Amniotic stem cell (primary cell): ENCODE measurements at regions not wholly inside any gene's neighbourhood (a gene's known extent, or its start where the extent isn't known, plus 50 kb on each side); places are given as distances from the start of the nearest gene placed in this dataset.
"Not testable (repeated sequence)": the region's sequence is repeated elsewhere in the genome, so short reads cannot be mapped to it uniquely, and the experiment has no call there.

ENCODE experiments used
- DNase-seq: peaks from one replicate; lab custom pipeline; 2025; lab: John Stamatoyannopoulos, UW

- no peak for DNase-seq
These were observed 194.4 kb downstream of the TAF11L14 start for GRCh38 chr5:17828681-17829080.

- no peak for DNase-seq
These were observed 195.2 kb downstream of the TAF11L14 start for GRCh38 chr5:17829456-17829855.

DNA sequence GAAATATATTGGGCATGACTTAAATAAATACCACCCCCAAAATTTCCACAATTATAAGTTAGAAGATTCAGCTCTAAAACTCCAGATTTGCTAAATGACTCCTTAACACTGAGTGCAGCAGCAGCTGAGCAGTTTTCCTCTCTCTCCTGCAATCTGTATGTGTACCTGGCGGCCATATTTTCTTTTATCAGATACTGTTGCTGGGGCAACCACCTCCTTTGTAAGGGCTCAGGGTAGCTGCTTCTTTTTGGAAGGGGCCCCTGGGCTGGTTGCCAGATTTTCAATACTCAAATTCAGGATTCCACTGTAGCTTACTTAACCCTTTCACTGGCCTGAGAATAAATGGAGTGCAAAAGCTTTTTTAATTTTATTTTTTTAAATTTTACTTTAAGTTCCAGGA lies 197.0 kb downstream of the TAF11L14 start:
- no peak for DNase-seq

GRCh38 chr5:17832949-17833745 lies 198.9 kb downstream of the TAF11L14 start:
- no peak for DNase-seq

DNA sequence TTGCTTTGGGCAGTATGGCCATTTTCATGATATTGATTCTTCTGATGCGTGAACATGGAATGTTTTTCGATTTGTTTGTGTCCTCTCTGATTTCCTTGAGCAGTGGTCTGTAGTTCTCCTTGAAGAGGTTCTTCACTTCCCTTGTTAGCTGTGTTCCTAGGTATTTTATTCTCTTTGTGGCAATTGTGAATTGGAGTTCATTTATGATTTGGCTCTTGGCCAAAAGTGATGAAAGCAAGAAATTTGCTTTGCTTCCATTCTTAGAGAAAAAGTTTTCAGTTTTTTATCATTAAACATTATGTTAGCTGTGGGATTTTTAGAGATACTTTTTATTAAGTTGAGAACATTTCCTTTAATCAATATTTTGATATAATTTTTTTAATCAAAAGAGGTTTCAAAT lies 203.5 kb downstream of the TAF11L14 start:
- no peak for DNase-seq

- DNase-seq, result no peak
These were observed 204.2 kb downstream of the TAF11L14 start for GRCh38 chr5:17838469-17838868.

DNA sequence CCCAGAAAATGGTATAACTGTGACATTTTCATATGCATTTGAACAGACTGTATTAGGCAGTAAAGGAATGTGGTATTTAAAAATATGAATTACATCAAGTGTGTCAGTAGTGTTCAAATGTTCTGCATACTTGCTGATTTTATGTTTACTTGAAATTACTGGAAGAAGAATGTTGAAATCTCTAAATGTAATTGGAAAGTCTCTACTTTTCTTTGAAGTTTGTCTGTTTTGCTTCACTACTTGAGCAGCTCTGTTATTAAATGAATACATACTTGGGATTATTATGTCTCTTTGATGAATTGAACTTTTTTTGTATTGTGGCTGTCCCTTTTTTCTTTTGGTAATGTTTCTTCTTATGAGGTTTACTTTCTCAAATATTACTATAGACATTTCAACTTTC lies 205.6 kb downstream of the TAF11L14 start:
- DNase-seq, result no peak

DNA sequence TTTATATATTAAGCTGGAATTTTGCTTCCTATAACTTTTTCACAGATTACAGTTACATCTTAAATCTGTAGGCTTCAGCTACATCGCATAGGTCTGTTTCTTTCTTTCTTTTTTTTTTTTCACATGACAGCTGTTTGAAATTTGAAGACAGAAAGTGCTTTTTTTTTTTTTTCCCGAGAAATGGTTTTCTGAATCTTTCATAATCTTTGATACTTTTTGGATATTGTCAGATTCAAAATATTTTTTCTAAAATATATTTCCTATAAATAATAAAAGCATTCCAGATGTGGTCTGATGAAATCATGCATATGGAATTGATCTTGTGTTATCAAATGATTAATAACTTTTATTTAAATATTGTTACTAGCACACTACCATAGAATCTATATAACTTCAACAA lies 212.2 kb downstream of the TAF11L14 start:
- DNase-seq, result no peak

- DNase-seq, result no peak
These were observed 213.0 kb downstream of the TAF11L14 start for GRCh38 chr5:17847286-17847685.

DNA sequence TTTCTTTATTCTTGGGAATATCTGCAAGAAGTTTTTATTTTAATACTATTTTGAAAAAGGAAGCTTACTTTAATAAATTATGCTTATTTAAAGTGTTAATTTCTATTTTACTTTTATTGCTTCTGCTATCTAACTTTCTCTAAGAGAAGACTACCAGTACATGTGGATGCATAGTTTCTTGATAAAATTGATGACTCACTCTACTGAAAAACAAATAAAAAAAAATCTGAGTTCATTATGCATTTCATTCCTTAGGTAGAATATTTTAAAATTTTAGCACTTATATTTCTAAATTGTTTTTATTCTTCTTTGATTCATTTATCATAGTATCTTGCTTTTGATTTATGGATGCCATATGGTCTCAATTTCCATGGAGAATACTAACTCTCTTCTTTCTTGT lies 217.9 kb downstream of the TAF11L14 start:
- DNase-seq, result no peak

GRCh38 chr5:17852740-17853139 lies 218.5 kb downstream of the TAF11L14 start:
- DNase-seq, result no peak

DNA sequence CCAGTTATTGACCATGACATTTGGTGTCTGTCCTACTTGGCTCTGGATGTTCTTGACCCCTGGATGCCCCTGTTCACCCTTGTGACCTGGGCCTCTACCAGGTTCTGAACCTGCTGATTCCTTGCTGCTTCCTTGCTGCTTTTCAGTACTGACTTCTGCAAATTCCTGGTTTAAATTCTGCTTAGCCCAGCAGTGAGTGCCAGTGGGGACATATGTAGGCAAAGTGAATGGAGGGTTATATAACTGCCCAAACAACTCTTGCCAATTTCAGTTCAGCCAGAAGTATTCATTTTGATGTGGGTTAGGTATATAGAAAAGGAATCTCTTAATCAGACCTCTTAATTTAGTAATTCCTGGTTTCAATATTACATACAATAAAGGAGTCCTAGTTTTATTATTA lies 220.6 kb downstream of the TAF11L14 start:
- DNase-seq, result no peak

DNA sequence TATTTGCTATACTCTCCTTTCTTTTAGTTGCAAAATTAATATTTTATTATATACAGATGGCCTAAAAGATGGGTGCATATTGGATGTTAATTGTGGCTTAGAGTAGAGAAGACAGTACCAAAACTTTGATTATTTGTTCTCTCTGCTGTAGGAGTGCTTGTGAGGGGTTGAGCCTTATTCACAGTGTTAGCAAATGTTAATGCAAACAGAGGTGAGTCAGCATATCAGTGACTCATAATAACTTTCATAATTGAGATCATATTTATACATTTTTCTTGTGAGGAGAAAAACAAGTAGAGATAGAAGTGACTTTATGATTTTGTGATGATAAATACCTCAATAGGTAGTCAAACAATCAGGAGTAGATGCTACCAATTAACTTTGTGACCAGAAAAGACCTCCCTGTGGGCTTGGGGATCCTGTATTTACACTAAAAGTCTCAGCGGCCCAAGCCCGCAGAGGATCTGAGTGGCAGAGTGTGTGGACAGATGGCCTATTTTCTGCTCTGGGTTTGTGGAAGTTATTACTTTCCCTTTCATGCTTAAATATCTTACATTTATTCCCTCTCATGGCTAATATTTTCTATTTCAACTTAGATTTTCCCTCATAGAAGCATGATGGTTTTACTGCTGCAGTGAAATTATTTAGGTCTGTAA lies 226.5 kb downstream of the TAF11L14 start:
- DNase-seq, result no peak

DNA sequence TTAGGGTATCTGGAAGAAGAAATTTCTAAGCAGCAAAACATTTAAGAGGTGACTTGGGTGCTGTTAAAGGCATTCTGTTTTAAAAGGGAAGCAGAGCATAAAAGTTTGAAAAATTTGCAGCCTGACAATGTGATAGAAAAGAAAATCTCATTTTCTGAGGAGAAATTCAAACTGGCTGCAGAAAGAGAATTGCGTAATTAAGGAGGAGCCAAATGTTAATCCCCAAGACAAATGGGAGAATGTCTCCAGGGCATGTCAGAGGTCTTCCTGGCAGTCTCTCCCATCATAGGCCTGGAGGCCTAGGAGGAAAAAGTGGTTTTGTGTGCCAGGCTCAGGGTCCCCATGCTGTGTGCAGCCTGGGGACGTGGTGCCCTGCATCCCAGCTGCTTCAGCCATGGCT lies 230.6 kb downstream of the TAF11L14 start:
- DNase-seq, result not testable (repeated sequence)

DNA sequence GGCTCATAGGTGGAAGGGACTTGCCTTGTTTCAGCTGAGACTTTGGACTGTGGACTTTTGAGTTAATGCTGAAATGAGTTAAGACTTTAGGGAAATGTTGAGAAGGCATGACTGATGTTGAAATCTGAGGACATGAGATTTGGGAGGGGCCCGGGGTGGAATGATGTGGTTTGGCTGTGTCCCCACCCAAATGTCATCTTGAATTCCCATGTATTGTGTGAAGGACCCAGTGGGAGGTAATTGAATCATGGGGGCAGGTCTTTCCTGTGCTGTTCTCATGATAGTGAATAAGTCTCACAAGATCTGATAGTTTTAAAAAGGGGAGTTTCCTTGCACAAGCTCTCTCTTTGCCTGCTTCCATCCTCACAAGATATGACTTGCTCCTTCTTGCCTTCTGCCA lies 231.7 kb downstream of the TAF11L14 start:
- not testable (repeated sequence) for DNase-seq

GRCh38 chr5:17872204-17872603 lies 237.9 kb downstream of the TAF11L14 start:
- DNase-seq, result no peak

DNA sequence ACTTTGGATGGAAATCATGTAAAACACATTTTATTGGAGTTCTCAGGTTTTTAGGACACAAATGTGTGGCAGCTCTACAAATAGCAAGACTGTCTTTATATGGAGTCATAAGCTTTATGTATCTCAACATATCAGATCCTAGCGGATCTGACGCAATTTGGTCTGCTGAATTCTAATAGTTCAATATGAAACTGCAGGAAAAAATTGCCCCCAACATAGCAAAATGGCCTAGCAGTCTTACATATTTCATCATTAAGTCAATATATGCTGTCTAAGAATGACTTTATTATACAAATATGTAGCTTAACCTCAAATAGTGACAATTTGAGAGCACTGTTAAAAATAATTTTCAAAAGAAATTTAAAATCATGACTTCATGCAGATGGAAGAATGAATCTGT lies 244.3 kb downstream of the TAF11L14 start:
- no peak for DNase-seq

DNA sequence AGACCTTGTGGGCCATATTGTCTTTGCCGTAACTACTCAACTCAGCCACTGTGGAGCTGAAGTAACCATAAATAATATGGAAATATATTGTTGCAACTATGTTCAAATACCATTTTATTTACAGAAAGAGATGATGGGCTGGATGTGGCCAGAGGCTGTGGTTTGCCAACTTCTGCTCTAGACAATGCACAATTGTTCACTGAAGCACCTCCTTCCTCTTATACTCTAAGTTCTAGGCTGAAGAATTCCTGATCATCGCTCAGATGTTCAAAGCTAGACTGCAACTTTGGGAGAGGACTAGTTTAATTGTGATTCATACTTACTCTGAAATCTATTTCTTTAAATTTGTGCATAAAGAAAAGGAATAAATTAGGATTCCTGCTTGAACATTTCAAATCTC lies 245.0 kb downstream of the TAF11L14 start:
- no peak for DNase-seq

GRCh38 chr5:17880869-17881268 lies 246.6 kb downstream of the TAF11L14 start:
- no peak for DNase-seq

GRCh38 chr5:17882760-17883488 lies 248.7 kb downstream of the TAF11L14 start:
- DNase-seq, result no peak

GRCh38 chr5:17888155-17888554 lies 253.9 kb downstream of the TAF11L14 start:
- DNase-seq, result no peak

DNA sequence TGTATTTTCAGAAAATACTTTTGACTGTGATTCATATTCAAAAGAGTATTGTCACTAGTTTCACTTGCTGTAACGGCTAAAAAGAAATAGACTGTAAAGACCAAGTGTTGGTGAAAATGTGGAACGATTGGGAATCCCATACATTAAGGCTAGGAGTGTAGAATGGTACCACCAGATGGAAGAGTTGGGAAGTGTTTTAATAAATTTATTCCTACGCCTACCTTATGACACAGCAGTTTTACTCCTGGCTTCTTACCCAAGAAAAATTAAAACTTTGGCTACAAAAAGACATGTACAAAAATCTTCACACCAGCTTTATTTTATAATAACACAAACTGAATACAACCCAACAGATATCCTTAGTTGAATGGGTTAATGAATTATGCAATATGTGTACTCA lies 256.2 kb downstream of the TAF11L14 start:
- no peak for DNase-seq

DNA sequence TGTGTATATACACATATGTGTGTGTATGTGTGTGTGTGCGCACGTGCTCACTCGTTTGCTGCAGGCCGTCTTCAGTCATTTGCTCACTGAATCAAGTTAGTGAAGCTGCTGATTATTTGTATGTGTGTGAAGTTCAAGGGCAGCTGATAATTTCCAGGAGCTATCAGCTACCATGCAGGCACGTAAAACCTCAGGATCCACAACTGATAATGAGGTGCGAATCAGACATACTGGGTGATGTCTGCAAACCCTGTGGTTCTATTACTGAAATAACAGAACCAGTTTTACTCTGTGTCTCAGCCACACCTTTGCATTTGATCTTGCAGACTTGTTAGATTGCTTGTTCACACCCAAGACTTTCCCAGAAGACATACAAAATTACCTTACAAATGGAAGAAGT lies 257.6 kb downstream of the TAF11L14 start:
- no peak for DNase-seq
